Adrenal gland (tissue), 5 donors: ENCODE measurements at regions not wholly inside any gene's neighbourhood (a gene's known extent, or its start where the extent isn't known, plus 50 kb on each side); places are given as distances from the start of the nearest gene placed in this dataset.

ENCODE experiments used
- POLR2A ChIP-seq, 2 donors: fragments of 450-650 bp; IDR thresholded peaks; one replicate each; pipeline ENCODE4 v1.6.1; 2017; ENCODE audit warnings: antibody characterized with exemption in 2 of 2, mild to moderate bottlenecking in 2 of 2, moderate library complexity in 1 of 2
- TF ChIP-seq, protein P1 (sequence below), 6 experiments: fragments of 450-650 bp in 4 of 6; fragments of 200-600 bp in 2 of 6; sonication (generic) in 1 of 6; IDR thresholded peaks; 1 replicate in 5 of 6; 2 replicates in 1 of 6; pipeline versions ENCODE4 v1.5.1 to v1.8.0; 2016 to 2021; ENCODE audit warnings: antibody characterized with exemption in 6 of 6, mild to moderate bottlenecking in 2 of 6, moderate library complexity in 1 of 6
- donor health status: DM: no; HTN: no; CAD: no.

DNA sequence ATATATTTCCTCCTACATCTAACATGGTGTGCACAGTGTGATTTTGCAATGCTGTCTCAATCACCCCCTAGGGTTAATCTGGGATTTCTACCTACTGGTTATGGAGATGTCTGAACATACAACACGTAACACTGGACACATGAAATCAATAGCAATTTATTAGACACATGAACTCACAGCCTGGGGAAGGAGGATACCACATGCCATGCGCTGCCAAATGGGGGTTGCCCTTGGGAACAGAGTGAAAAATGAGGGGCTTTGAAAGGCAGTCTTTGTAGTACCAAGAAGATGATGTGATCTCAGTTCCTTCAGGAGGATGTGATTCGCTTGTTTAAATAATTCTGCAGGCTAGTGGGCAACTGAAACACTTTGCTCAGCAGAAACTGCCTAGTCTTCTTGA, 253.6 kb upstream of the LRRC4C start:
- TF ChIP-seq, protein P1, sequence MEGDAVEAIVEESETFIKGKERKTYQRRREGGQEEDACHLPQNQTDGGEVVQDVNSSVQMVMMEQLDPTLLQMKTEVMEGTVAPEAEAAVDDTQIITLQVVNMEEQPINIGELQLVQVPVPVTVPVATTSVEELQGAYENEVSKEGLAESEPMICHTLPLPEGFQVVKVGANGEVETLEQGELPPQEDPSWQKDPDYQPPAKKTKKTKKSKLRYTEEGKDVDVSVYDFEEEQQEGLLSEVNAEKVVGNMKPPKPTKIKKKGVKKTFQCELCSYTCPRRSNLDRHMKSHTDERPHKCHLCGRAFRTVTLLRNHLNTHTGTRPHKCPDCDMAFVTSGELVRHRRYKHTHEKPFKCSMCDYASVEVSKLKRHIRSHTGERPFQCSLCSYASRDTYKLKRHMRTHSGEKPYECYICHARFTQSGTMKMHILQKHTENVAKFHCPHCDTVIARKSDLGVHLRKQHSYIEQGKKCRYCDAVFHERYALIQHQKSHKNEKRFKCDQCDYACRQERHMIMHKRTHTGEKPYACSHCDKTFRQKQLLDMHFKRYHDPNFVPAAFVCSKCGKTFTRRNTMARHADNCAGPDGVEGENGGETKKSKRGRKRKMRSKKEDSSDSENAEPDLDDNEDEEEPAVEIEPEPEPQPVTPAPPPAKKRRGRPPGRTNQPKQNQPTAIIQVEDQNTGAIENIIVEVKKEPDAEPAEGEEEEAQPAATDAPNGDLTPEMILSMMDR (IDR thresholded peaks at IDR 0.05): no peak
- no peak for TF ChIP-seq POLR2A (IDR thresholded peaks at IDR 0.05)
